Activated effector memory CD4-positive, alpha-beta T cell treated with anti-CD3 and anti-CD28 coated beads, Interleukin-2, amount 50 U/mL, for 16 hours (primary cell): ENCODE measurements at regions not wholly inside any gene's neighbourhood (a gene's known extent, or its start where the extent isn't known, plus 50 kb on each side); places are given as distances from the start of the nearest gene placed in this dataset.

Experiments used
- DNase-seq: peaks from one replicate; pipeline ENCODE4 v3.0.0-alpha.2; 2020

DNA sequence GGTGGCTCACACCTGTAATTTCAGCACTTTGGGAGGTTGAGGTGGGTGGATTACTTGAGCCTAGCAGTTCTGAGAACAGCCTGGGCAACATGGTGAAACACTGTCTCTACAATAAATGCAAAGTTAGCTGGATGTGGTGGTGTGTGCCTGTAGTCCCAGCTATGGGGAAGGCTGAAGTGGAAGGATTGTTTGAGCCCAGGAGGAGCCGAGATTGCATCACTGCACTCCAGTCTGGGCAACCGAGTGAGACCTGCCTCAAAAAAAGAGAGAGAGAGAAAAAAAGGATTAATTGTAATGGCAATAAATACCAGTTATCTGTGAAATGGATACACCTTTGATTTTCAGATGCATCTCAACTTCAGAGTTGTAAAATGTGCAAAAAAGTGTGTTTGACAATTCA lies 58.8 kb downstream of the SPRY1 start:
- DNase-seq = no peak

DNA sequence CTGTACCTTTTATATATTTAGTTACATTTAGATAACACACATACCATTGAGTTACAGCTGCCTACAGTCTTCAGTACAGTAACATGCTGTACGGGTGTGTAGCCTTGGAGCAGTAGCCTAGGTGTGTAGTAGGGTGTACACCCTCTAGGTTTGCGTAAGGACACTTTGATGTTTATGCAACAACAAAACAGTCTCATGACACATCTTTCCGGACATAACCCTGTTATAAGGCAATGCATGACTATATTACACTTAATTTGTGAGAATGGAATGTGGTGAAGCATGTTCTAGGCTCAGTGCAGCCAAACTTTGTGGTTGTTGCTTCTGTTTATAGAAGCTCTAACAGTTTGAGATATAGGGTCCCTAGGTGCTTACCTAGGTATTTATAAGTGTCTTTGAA lies 65.4 kb downstream of the SPRY1 start:
- DNase-seq = no peak

DNA sequence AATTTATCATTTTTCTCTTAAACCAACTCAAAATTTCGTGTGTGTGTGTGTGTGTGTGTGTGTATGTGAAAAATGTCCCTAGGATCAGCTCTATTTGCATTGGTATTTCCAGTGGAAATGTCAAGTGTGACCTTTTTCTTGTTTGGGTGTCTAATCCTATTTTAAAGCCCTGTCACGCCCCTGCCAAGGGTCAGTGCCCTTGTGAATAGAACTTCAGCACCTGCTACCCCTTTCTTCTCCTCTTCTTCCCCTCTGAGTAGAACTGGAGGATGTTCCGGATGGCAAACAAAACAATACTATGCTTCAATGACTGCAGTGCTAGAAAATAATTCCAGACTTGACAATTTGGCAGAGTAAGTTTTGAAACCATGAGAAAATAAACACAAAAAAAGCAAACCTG lies 67.3 kb downstream of the SPRY1 start:
- DNase-seq = no peak

DNA sequence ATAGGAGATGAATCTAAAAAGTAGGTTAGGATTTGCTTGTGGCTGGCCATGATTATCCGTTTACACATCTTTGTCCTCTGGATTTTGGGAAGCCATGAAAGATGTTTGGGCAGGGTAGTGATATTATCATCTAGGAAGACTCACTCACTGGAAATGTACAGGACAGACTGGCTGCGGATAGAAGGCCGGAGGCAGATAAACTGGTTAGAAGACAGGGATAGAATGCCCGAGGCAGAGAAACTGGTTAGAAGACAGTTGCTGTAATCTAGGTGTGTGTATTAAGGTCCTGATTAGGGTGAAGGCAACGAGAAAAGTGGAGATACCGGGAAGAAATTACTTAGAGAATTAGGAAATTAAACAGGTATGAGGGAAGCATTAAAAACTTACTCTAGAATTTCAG lies 68.8 kb downstream of the SPRY1 start:
- no peak for DNase-seq

DNA sequence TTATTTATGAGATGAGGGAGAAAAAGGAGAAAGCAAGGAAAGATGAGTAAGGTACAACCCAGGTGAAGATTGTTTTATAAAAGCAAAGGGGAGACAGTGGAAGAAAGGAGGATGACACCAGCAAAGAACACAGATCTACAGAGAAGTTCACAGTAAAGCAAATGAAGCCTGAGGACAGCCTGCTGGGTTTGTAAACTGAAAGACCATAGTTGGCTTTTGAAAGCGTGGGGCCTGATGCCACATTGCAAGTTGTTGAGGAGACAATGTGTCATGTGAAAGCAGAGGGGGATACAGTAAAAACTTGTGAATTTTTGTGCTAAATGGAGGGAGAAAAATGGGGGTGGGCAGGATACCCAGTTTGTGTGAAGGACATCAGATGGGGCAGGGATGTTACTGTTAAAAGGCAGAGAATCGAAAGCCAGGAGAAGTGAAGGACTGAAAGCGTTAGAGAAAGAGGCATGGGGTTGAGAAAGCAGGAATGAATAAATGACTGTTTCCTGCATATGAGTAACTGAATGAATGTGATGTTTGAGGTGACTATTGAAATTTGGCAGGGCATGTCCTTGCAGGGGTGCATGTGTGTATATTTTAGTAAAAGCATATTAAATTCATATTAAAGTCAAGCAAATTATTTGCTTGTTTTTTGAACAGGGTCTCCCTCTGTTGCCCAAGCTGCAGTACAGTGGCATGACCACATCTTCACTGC lies 69.6 kb downstream of the SPRY1 start:
- no peak for DNase-seq

DNA sequence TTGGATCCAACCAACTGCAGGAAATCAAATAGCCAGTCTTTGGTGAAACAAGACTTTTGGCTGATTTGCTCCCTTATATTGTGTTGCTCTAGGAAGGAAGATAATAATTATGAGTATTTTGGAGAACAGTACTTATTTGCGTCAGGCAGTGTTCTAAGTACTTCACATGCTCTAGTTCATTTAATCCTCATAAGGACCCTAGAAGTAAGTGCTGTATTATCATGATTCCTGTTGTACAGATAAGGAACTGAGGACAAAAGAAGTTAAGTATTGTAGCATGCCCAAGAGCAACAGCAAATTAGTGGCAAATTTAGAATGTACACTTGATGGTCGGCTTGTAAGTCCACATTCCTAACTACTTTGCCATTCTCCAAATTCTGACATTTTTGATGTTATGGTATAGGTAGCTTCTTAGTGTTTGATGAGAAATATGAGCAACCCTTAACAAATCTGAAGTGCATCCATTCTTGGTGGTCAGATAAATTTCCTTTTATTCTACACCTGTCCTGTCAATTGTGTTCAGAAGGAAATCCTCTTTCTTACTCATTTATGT lies 72.0 kb downstream of the SPRY1 start:
- DNase-seq = no peak

DNA sequence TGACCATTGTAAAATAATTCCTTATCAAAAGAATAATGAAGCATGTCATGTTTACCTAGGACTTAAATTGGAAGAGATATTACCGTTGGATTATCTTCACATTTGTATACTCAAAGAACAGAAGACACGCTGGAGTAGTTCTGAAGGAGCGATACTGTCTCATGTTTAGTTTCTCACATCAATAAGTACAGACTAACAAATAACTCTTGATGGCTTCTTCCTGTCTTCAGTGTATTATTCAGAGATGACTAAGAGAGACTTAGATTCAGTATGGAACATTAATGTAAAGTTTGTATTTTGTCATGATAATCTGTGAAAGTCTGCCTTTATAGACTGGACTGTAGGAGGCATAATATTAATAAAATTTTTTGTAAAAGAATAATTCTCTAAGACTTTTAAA lies 72.7 kb downstream of the SPRY1 start:
- DNase-seq = no peak

DNA sequence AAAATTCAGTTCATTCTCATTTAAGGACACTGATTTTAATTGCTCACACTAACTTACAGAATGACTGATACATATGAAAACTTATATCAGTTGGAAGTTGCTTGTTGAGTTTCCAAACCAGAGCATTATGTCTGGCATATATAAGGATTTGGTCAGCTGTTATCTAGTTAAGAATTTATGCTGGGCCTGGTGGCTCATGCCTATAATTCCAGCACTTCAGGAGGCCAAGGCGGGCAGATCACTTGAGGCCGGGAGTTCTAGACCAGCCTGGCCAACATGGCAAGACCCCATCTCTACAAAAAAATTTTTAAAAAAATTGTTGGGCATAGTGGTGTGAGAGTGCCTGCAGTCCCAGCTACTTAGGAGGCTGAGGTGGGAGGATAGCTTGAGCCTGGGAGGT lies 73.1 kb downstream of the SPRY1 start:
- no peak for DNase-seq

DNA sequence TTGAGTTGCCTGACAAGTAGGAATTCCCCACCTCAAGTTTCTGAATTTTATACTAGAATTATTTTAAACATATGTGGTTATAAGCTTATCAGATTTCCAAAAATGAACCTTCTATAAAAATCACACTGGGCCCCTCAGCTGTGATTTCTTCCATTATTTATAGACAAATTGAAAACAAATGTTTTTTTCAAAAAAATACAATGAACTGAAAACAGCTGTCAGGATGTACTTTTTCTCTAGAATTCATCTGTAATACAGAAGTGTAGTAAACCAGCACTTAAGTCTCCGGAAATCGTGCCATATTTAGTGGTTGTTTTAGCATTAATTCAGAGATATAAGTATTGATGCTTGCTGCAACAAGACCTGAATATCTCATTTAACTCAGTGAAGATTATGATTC lies 74.0 kb downstream of the SPRY1 start:
- no peak for DNase-seq

DNA sequence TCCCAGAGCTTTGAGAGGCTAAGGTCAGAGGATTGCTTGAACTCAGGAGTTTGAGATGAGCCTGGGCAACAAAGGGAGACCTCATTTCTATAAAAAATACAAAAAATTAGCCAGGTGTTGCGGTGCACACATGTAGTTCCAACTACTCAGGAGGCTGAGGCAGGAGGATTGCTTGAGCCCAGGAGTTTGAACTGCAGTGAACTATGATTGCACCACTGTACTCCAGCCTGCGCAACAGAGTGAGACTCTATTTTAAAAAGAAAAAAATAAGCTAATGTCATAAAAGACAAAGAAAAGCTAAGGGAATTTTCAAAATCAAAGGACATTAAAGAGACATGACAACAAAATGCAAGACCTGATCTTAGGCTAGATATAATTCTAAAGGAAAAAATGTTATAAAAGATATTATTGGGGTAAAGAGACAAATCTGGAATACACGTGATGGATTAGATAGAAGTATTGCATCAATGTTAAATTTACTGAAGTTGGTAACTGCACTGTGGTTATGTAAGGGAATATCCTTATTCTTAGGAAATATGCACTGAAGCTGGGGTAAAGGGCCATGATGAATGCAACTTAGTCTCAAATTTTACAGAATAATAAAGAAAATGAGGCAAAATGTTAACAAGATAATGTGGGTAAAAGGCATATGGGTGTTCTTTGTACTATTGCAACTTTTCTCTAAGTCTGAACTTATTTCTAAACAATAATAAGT lies 75.2 kb downstream of the SPRY1 start:
- DNase-seq = no peak

DNA sequence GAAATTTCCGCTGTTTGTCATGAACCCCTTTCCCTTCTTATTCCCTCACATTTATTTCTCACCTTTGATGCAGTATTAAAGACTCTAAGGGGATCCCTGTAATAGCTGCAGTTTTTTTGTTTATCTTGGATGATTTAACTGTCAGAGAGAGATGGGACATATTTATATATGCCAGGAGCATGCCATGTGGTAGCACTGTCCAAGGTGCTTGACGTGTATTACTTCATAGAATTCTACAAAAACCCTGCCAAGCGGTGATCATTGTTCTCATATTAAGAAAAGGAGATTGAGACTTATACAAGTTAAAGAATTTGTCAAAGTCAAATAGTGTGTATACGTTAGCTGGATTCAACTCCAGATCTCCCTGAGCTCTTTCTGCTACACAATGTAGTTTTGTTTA lies 78.2 kb downstream of the SPRY1 start:
- DNase-seq = no peak

DNA sequence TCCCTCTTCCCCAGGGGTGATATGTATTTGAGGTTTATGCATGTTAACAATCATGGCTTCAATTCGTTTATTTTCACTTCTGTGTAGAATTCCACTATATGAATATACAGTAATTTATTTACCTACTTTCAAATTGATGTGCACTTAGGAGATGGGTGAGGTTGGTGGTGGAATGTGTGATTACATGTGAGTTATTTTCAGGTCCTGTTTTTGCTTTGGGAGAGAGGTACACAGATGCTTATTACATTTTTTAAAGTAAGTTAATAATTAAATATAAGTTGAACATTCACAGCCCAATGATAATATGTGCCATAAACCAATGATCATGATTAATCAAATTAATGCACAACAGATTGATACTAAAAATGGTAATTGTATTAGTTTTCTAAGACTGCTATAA lies 79.5 kb downstream of the SPRY1 start:
- DNase-seq = no peak

DNA sequence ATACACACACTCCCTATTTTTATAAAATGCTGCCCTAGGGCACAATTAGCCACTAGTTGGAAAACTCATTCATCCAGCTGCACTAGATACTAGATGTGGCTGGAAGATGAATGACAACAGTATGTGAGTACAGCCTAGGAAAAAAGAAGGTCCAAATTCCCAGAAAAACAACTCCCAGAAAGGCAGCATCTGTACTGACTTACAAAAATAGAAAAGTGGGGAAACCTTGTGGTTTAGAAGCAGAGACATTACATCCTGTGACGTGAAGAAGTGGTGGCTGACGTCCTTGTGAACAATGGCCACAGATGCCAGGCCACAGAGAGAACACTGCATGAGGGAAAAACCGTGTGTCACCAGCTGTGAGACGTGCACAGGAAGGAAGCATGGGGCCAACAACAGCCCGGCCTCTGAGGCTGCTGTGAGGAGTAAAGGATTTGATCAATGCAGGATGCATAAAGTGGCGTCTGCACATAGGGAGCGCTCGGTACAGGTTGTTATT lies 81.2 kb downstream of the SPRY1 start:
- no peak for DNase-seq

DNA sequence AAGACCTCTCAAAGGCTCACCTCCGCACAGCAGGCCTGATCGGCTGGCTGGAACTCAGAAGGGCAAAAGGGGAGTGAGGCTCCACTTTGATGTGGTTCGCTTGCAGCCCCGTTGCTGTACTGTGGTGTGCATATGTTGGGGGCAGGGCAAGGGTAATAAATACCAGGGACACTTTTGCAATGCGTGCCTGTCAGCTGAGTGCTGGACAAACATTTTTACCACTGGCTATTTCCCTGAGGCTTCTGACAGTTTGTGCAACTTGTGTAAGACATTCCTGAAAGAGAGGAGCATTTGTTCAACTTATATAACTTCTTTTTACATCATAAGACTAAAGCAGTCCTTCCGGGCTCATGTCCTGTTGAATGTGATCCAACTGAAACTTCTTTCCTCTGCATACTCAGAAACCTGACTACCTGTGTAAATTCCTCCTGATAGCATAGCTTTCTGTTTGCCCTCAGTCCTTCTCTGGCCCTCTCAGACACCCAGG lies 82.3 kb downstream of the SPRY1 start:
- no peak for DNase-seq

DNA sequence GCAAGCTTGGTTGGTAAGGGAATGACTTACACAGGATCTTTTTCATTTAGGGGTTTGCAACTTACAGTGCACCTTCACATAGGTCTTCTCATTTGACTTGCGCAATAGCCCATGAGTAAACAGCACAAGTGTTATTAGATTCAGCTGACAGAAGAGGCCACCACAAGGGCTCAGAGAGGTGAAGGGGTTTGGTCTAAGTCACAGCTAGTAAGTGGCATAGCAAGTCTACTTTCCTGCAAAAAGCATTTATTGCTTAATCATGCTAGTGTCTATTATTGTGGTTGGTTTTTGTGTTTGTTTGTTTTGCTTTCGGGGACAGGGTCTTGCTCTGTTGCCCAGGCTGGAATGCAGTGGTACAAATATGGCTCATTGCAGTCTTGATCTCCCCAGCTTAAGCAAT lies 83.3 kb downstream of the SPRY1 start:
- DNase-seq = no peak

DNA sequence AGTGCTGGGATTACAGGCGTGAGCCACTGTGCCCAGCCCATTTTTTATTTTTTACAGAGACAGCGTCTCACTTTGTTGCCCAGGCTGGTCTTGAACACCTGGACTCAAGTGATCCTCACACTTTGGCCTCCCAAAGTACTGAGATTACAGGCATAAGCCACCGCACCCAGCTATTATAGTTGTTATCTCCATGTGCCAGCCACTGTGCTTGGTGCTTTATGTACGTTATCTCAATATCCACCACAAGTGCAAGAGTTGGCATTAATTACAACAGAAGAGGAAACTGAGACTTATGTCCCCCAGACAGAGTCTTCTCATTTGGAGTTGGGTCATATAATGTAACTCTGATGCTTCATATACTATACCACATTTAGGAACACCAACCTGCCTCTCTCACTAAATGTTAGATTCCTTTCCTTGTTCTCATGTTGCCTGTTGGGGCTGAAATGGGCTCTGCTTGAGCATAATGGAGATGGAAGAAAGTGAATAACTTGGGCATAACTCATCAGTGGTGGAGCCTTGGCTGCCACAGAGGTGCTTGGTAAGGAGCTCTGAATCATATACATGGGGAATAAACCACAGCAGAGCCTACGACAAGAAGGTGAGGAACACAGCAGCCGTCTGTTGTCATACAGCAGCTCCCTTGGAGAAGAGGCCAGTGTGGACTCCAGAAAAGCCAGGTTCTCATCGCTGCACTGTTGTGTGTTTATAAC lies 84.3 kb downstream of the SPRY1 start:
- DNase-seq = no peak

DNA sequence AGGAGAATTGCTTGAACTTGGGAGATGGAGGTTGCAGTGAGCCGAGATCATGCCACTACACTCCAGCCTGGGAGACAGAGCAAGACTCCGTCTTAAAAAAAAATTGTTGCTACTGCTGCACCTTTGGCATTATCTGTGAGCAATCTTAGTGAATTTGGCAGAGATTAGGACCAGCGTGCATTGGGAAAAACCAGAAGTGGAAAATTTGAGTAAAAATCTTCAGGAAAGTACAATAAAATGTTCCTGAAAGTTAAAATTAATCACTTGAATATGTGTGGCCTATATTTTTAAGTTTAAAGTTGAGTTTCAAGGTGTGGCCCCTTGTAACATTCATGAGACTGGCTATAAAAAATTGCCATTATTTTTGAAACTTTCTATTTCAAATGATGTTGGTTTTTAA lies 85.1 kb downstream of the SPRY1 start:
- DNase-seq = no peak

DNA sequence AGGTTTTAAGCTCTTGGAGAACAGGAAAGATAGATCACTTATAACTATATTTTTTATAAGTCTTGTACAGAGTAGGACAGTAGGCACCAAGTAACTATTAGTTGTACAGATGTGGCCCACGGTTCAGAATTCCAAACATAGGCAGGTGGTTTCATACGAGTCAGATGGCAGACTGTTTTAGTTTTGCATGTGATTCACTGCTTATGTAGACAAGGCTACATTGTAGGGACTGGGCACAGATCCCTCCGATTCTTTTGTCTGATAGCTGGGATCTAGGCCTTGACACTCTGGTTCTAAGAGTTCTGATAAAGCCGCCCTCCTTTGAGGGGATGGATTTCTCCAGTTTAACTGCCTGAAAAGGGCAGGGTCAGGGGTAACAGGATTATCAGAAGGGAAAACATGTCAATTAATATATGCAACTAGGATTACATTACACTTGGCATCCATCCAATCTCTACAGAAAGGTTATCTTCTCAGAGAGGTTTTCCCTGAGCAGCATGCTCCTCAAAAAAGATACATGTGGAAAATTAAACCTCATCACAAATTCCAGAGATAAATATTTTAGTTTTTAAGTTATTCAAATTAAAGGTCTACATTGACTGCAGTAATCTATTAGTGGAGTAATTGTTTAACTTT lies 87.8 kb downstream of the SPRY1 start:
- DNase-seq = no peak

DNA sequence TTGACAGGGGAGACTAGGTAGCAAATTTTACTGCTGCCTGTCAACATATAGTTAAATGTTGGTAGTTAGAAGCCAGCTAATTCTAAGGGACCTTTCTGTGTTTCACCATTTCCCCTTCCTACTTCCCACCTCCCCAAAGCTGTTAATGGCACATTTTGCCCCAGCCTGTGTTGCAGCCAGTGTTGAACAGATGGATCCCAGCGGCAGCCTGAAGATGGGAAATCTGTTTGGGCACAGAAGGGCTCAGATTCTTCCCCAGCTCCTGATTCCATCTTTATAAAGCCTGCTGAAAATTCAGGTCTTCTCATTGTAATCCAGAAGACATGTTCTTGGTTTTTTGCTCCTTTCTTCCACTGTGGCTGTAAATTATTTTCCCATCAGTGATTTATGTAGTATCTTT lies 89.0 kb downstream of the SPRY1 start:
- DNase-seq = no peak

DNA sequence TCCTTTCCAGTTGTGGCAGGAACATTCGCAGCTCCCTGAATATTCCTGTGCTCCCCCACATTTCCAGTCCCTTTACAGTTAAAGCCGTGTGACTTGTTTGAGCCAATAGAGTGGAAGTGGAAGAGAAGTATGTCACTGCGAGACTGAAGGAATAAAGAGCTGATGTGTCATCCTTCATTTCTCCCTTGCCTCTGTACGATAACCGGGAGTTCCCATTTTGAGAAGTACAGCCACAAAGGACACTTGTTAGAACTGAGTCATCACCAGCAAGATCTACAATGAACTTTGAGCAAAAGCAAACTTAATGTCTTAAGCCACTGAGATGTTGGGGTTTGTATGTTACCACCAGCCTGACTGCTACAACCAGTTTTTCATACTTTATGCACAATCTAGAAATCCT lies 92.3 kb downstream of the SPRY1 start:
- no peak for DNase-seq

DNA sequence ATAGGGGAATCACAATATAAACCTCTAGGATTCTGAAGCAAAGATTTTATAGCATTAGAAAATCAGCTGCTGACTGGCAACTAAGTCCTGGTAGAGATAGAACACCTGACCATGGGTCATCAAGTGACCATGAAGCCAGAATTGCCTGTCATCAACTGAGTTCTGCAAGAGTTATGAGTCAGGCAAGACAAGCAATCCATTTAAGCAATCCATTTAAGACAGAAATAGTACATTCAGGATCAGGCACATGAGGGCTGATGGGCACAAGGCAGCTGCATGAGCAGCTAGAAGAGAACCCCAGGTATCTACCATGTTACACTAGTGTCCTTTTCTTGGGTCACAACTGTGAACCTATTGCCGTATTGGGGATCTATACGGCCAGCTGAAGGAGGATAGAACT lies 98.9 kb downstream of the SPRY1 start:
- DNase-seq = no peak

DNA sequence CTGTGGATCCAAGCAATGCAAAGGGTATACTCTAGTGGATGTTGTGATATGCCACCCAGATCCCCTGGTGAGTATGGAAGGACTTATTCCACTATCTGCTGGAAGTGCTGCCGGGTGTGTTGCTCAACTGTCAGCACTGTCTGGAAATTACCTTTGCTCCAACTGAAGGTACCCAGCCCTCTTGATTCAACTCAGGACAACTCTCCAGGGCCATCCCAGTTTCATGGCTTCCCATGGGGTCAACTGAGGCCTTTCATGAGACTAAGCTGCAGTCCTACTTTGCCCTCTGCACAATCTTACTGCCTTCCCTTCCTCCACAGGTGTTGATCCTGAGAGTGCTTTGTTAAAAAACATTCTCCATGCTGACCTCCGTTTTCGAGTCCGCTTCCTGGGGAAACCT lies 99.8 kb downstream of the SPRY1 start:
- no peak for DNase-seq

DNA sequence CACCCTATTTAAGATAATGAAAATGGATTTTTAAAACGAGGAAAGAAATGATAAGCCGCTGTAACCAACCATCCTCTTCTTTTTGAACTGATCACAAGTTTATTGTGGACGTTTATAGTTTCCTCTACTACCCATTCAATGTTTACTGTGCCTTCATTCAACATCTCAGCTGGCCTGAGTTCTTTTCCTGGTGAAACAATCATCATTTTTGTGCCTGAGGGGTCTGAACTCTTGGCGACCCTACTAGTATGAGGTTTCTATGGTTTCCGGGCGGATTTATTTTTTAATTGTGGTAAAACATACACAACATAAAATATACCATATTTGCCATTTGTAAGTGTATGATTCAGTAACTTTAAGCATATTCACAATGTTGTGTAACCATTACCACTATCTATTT lies 100.7 kb downstream of the SPRY1 start:
- no peak for DNase-seq
